Esophagus squamous epithelium (tissue), 4 donors: ENCODE measurements at regions not wholly inside any gene's neighbourhood (a gene's known extent, or its start where the extent isn't known, plus 50 kb on each side); places are given as distances from the start of the nearest gene placed in this dataset.

ENCODE experiments used
- POLR2A ChIP-seq, 4 donors: fragments of 450-650 bp; IDR thresholded peaks; one replicate each; pipeline ENCODE4 v1.6.1; 2017; ENCODE audit warnings: antibody characterized with exemption in 4 of 4, mild to moderate bottlenecking in 4 of 4, moderate library complexity in 3 of 4
- TF ChIP-seq, protein P1 (sequence below), 6 experiments: fragments of 450-650 bp in 4 of 6; fragments of 200-600 bp in 2 of 6; sonication (generic) in 2 of 6; IDR thresholded peaks; one replicate each; pipeline ENCODE4 v1.5.1; 2016 to 2019; ENCODE audit warnings: antibody characterized with exemption in 6 of 6, mild to moderate bottlenecking in 4 of 6, moderate library complexity in 4 of 6

DNA sequence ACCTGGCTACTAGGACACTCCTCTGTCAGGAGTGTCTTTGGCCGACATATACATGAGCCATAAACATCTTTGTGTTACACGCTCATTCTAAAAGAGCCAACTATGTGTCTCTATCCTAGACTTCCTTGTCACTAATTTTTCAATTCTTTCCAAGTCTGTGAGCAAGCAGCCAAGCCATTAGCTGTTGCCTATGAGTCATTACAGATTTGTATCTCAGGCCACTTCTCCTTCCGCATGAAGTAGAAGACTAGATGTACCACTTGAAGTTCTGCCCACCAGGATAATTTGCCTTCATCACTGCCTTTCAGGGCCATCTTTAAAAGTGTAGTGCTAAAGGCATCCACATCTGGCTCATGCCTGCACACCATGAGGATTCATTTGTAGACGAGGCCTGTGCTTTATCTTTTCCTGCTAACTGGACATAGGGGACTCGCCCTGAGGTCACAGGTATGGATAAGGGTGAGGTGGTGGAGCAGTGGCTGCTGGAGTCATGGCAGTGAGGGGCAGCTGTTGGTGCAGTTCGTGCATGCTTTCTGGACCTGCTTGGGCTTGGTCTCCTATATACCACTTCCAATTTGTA, 126.1 kb upstream of the KL start:
- TF ChIP-seq, protein P1, sequence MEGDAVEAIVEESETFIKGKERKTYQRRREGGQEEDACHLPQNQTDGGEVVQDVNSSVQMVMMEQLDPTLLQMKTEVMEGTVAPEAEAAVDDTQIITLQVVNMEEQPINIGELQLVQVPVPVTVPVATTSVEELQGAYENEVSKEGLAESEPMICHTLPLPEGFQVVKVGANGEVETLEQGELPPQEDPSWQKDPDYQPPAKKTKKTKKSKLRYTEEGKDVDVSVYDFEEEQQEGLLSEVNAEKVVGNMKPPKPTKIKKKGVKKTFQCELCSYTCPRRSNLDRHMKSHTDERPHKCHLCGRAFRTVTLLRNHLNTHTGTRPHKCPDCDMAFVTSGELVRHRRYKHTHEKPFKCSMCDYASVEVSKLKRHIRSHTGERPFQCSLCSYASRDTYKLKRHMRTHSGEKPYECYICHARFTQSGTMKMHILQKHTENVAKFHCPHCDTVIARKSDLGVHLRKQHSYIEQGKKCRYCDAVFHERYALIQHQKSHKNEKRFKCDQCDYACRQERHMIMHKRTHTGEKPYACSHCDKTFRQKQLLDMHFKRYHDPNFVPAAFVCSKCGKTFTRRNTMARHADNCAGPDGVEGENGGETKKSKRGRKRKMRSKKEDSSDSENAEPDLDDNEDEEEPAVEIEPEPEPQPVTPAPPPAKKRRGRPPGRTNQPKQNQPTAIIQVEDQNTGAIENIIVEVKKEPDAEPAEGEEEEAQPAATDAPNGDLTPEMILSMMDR (IDR thresholded peaks at IDR 0.05): no peak
- TF ChIP-seq POLR2A (IDR thresholded peaks at IDR 0.05): no peak
